Caco-2 (cell line): ENCODE measurements at regions not wholly inside any gene's neighbourhood (a gene's known extent, or its start where the extent isn't known, plus 50 kb on each side); places are given as distances from the start of the nearest gene placed in this dataset.

Source experiments
- BruUV-seq: library from RNA; stranded (reverse); fragments of 400-500 nt; replicated peaks from 2 replicates; lab custom pipeline; 2021; lab: Mats Ljungman, UMichigan
- CTCF ChIA-PET: fragments of 300-600 bp; sonication (Branson Sonifier 250); formaldehyde crosslinking; loops from one replicate; lab custom pipeline; 2022; ENCODE audit warnings: antibody characterized with exemption; lab: Charles Lee
- POLR2A ChIA-PET: fragments of 300-600 bp; sonication (Branson Sonifier 250); formaldehyde crosslinking; loops from one replicate; lab custom pipeline; 2022; ENCODE audit warnings: antibody characterized with exemption; lab: Charles Lee
- DNase-seq, 2 experiments: peaks; one replicate each; pipeline versions ENCODE4 v3.0.0 to v3.0.0-alpha.2; 2020 to 2022
- H3K27me3 ChIP-seq: replicated peaks from 2 replicates; pipeline ENCODE4 v1.6.0; 2011; ENCODE audit warnings: low read length; ENCODE audit not compliant: control insufficient read depth, insufficient read depth
- H3K36me3 ChIP-seq: 2 replicates; pipeline ENCODE4 v1.5.1; 2011; ENCODE audit warnings: low read length; ENCODE audit not compliant: control insufficient read depth, insufficient read depth
- H3K4me1 ChIP-seq: fragments of 250-450 bp; sonication (Bioruptor Pico); 2 replicates; pipeline ENCODE4 v1.5.1; 2020; ENCODE audit warnings: mild to moderate bottlenecking
- H3K4me3 ChIP-seq: 2 replicates; pipeline ENCODE4 v1.5.1; 2011; ENCODE audit warnings: low read depth, mild to moderate bottlenecking, control low read depth, low read length
- H3K9me3 ChIP-seq: fragments of 250-450 bp; sonication (Bioruptor Pico); 2 replicates; pipeline ENCODE4 v1.5.1; 2020; ENCODE audit warnings: mild to moderate bottlenecking, moderate library complexity
- H3K27ac Mint-ChIP-seq: one replicate; pipeline ENCODE4 v1.8.0; 2022; ENCODE audit warnings: mixed read lengths; ENCODE audit not compliant: unreplicated experiment
- H3K27me3 Mint-ChIP-seq: one replicate; pipeline ENCODE4 v1.8.0; 2022; ENCODE audit warnings: mixed read lengths; ENCODE audit not compliant: insufficient read depth, unreplicated experiment
- H3K36me3 Mint-ChIP-seq: one replicate; pipeline ENCODE4 v1.8.0; 2022; ENCODE audit warnings: mild to moderate bottlenecking, mixed read lengths; ENCODE audit not compliant: insufficient read depth, unreplicated experiment
- H3K4me1 Mint-ChIP-seq: one replicate; pipeline ENCODE4 v1.8.0; 2022; ENCODE audit warnings: low read depth, mixed read lengths; ENCODE audit not compliant: unreplicated experiment
- H3K4me3 Mint-ChIP-seq: one replicate; pipeline ENCODE4 v1.8.0; 2022; ENCODE audit warnings: mild to moderate bottlenecking, moderate library complexity, mixed read lengths; ENCODE audit not compliant: unreplicated experiment
- H3K9me3 Mint-ChIP-seq: one replicate; pipeline ENCODE4 v1.8.0; 2022; ENCODE audit warnings: mixed read lengths; ENCODE audit not compliant: unreplicated experiment
- intact Hi-C: fragments of 100-400 bp; cut with micrococcal nuclease; formaldehyde crosslinking; loops from one replicate; pipeline ENCODE4 v1.10.0; 2022; ENCODE audit not compliant: unreplicated experiment
- TF ChIP-seq, protein P1 (sequence below), 2 experiments: fragments of 200-600 bp in 1 of 2; IDR thresholded peaks; 1 replicate in 1 of 2; 2 replicates in 1 of 2; pipeline versions ENCODE4 v1.5.1 to v1.8.0; 2011 to 2022; ENCODE audit warnings: antibody characterized with exemption in 1 of 2, control low read depth in 1 of 2, inconsistent platforms in 1 of 2, low read depth in 1 of 2, low read length in 1 of 2, mild to moderate bottlenecking in 1 of 2, moderate library complexity in 1 of 2; ENCODE audit not compliant: insufficient read depth in 1 of 2, severe bottlenecking in 1 of 2, unreplicated experiment in 1 of 2

DNA sequence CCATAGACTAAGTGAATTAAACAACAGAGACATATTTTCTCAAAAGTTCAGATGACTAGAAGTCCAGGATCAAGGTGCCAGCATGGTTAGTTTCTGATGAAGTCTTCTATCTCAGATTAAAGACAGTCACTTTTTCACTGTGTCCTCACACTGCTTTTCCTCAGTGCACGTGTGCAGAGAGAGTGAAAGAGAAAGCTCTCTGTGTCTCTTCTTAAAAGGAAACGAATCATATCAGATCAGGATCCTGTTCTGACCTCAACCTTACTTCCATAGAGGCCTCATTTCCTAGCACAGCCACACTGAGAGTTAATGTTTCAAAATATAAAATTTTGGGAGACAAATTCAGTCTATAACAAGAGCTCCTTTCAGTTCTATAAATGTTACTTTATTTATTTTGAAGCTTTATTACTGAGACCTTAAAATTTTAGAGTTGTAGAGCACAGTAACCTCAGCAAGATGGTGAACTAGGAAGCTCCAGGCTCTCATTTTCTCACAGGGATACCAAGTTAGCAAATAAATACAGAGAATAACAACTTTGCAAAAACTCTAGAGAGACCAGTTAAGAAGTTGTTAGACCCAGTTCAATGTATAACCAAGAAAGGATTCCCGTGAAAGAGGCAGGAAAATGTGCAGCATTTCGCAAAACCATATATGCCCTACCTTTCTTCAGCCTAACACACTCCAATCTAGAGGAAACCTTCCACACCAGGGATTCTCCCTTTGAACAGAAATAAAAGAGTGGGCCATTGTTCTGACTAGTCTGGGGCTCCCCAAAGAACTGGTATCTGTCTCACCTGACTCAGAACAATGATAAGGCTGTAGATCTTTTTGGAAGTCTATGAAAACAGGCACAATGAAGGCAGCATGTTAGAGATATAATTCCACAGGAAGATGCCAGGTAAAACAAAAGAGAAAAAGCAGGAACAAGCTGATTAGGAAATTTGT, 372.2 kb downstream of the MRPL39 start:
- no peaks in the 10 kb centered on the region for H3K9me3 Mint-ChIP-seq
- Histone ChIP-seq H3K9me3 (0 out of 2 replicates have a peak, but pooled peaks cover 2% of the 10 kb centered on the region), H3K27me3 (no peaks in the 10 kb centered on the region), H3K36me3 (no peaks in the 10 kb centered on the region), H3K4me3 (no peak overlapping the region), H3K4me1 (no peaks in the 10 kb centered on the region)
- peaks cover 3% of the 10 kb centered on the region for H3K27me3 Mint-ChIP-seq
- H3K36me3 Mint-ChIP-seq: no peaks in the 10 kb centered on the region
- no peaks in the 10 kb centered on the region for H3K4me1 Mint-ChIP-seq
- no peak for DNase-seq
- H3K4me3 Mint-ChIP-seq: no peak overlapping the region
- ChIA-PET CTCF (no interaction called here), POLR2A (no interaction called here)
- TF ChIP-seq, protein P1, sequence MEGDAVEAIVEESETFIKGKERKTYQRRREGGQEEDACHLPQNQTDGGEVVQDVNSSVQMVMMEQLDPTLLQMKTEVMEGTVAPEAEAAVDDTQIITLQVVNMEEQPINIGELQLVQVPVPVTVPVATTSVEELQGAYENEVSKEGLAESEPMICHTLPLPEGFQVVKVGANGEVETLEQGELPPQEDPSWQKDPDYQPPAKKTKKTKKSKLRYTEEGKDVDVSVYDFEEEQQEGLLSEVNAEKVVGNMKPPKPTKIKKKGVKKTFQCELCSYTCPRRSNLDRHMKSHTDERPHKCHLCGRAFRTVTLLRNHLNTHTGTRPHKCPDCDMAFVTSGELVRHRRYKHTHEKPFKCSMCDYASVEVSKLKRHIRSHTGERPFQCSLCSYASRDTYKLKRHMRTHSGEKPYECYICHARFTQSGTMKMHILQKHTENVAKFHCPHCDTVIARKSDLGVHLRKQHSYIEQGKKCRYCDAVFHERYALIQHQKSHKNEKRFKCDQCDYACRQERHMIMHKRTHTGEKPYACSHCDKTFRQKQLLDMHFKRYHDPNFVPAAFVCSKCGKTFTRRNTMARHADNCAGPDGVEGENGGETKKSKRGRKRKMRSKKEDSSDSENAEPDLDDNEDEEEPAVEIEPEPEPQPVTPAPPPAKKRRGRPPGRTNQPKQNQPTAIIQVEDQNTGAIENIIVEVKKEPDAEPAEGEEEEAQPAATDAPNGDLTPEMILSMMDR (IDR thresholded peaks at IDR 0.05; ENCODE audit: insufficient read depth in 1 of 2, low read depth in 1 of 2, low read length in 1 of 2, severe bottlenecking in 1 of 2, unreplicated experiment in 1 of 2): no peak
- no peak overlapping the region for H3K27ac Mint-ChIP-seq
- intact Hi-C loops: no loop called here
- BruUV-seq: no TSS peak

- H3K4me3 Mint-ChIP-seq: no peak overlapping the region
- BruUV-seq: no TSS peak
- CTCF ChIA-PET: no interaction called here
Measured at GRCh38 chr21:25220954-25221353, 386.3 kb downstream of the MRPL39 start.

DNA sequence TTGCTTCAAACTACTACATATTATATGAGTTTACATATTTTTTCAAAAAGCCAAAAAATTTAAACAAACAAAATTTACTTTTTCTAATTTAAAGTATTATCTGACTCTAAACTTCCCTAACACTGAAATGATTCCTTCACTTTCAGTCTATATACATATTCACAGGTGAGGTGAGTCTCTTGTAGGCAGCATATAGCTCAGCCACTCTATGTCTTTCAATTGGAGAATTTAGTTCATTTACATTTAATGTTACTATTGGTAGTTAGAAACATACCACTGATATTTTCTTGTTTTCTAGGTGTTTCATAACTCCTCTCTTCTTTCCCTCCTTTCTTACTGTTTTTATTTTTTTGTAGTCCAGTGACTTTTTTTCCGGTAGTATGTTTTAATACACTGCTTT, 387.1 kb downstream of the MRPL39 start:
- no peak overlapping the region for H3K4me3 ChIP-seq
- no TSS peak for BruUV-seq
- ChIA-PET CTCF (no interaction called here), POLR2A (no interaction called here)
- Mint-ChIP-seq H3K27me3 (no peaks in the 10 kb centered on the region), H3K27ac (no peak overlapping the region), H3K4me1 (no peaks in the 10 kb centered on the region), H3K36me3 (no peaks in the 10 kb centered on the region), H3K4me3 (no peak overlapping the region), H3K9me3 (peaks cover 26% of the 10 kb centered on the region)
- no peak for DNase-seq
- intact Hi-C loops: no loop called here
- H3K4me1 ChIP-seq: no peaks in the 10 kb centered on the region
- no peaks in the 10 kb centered on the region for H3K9me3 ChIP-seq
- H3K27me3 ChIP-seq: no peaks in the 10 kb centered on the region
- no peaks in the 10 kb centered on the region for H3K36me3 ChIP-seq
- TF ChIP-seq, protein P1 (IDR thresholded peaks at IDR 0.05; ENCODE audit: insufficient read depth in 1 of 2, low read depth in 1 of 2, low read length in 1 of 2, severe bottlenecking in 1 of 2, unreplicated experiment in 1 of 2): no peak

More at GRCh38 chr21:25220954-25221353, 386.3 kb downstream of the MRPL39 start:
- no peaks in the 10 kb centered on the region for H3K27me3 Mint-ChIP-seq
- POLR2A ChIA-PET: no interaction called here
- Histone ChIP-seq H3K36me3 (no peaks in the 10 kb centered on the region), H3K9me3 (no peaks in the 10 kb centered on the region), H3K4me3 (no peak overlapping the region), H3K27me3 (no peaks in the 10 kb centered on the region), H3K4me1 (no peaks in the 10 kb centered on the region)
- DNase-seq: no peak
- no peaks in the 10 kb centered on the region for H3K36me3 Mint-ChIP-seq
- H3K9me3 Mint-ChIP-seq: peaks cover 26% of the 10 kb centered on the region
- no peak overlapping the region for H3K27ac Mint-ChIP-seq
- TF ChIP-seq, protein P1 (IDR thresholded peaks at IDR 0.05; ENCODE audit: insufficient read depth in 1 of 2, low read depth in 1 of 2, low read length in 1 of 2, severe bottlenecking in 1 of 2, unreplicated experiment in 1 of 2): no peak
- no peaks in the 10 kb centered on the region for H3K4me1 Mint-ChIP-seq
- intact Hi-C loops: no loop called here
